Breast epithelium (tissue), 4 donors: ENCODE measurements at regions not wholly inside any gene's neighbourhood (a gene's known extent, or its start where the extent isn't known, plus 50 kb on each side); places are given as distances from the start of the nearest gene placed in this dataset.

ENCODE experiments used
- DNase-seq, 2 donors: peaks; one replicate each; pipeline ENCODE4 v3.0.0-alpha.2; 2019; ENCODE audit warnings: low spot score in 2 of 2
- H3K27ac ChIP-seq, 2 donors: fragments of 200-600 bp; sonication (generic) in 1 of 2; one replicate each; pipeline ENCODE4 v1.5.1; 2016 to 2019; ENCODE audit warnings: mild to moderate bottlenecking in 1 of 2
- H3K27me3 ChIP-seq, 2 donors: fragments of 200-600 bp; sonication (generic) in 1 of 2; one replicate each; pipeline versions ENCODE4 v1.5.1 to v1.6.0; 2017 to 2019; ENCODE audit warnings: control low read depth in 1 of 2, mild to moderate bottlenecking in 1 of 2
- H3K36me3 ChIP-seq: fragments of 200-600 bp; one replicate; pipeline ENCODE4 v1.5.1; 2019
- H3K4me1 ChIP-seq, 2 donors: fragments of 200-600 bp; sonication (generic); one replicate each; pipeline ENCODE4 v1.5.1; 2016 to 2019; ENCODE audit warnings: control low read depth in 1 of 2
- H3K4me3 ChIP-seq, 3 donors: fragments of 200-600 bp; sonication (generic); 1 replicate in 2 of 3; 2 replicates in 1 of 3; pipeline ENCODE4 v1.5.1; 2016 to 2019; ENCODE audit warnings: mild to moderate bottlenecking in 3 of 3, moderate library complexity in 2 of 3
- H3K9me3 ChIP-seq, 2 donors: fragments of 200-600 bp; sonication (generic) in 1 of 2; one replicate each; pipeline ENCODE4 v1.5.1; 2016 to 2019; ENCODE audit warnings: control low read depth in 1 of 2
- POLR2A ChIP-seq: fragments of 450-650 bp; IDR thresholded peaks from one replicate; pipeline ENCODE4 v1.6.1; 2016; ENCODE audit warnings: antibody characterized with exemption, mild to moderate bottlenecking, moderate library complexity
- POLR2AphosphoS5 ChIP-seq, 3 donors: sonication (generic); formaldehyde crosslinking; IDR thresholded peaks; one replicate each; pipeline ENCODE4 v1.6.1; 2017; ENCODE audit warnings: antibody characterized with exemption in 3 of 3
- intact Hi-C: fragments of 100-400 bp; cut with DNase I; formaldehyde crosslinking; loops from one replicate; pipeline ENCODE4 v1.15.1; 2023; ENCODE audit warnings: low total_unique reads
- TF ChIP-seq, protein P1 (sequence below), 3 donors: fragments of 450-650 bp; IDR thresholded peaks; one replicate each; pipeline ENCODE4 v1.5.1; 2016 to 2017; ENCODE audit warnings: antibody characterized with exemption in 3 of 3, mild to moderate bottlenecking in 3 of 3, moderate library complexity in 3 of 3

DNA sequence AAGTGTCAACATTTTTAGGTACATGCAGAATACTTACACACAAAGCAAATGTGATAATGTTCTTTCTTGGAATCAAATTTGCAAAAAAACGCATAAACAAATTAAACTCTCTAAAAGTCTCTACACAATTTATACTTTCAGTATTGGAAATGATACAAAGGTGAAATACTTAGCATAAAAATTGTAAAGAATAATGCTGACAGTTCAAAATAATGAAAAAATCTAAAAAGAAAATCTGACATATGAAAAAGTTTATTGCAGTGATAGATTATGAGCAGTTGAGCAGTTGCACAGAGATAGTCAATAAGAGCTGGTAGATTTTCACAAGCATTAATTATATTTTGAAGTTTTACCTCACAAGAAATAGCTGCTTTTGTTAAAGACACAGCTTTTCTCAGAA, 1176.4 kb upstream of the EYS start:
- no peak for DNase-seq
- H3K4me1 ChIP-seq, result no peaks in the 10 kb centered on the region
- peaks cover 9 to 23% of the 10 kb centered on the region in 2 donors for H3K9me3 ChIP-seq
- H3K27me3 ChIP-seq, result no peaks in the 10 kb centered on the region
- no peak for TF ChIP-seq POLR2A
- no peak for TF ChIP-seq POLR2AphosphoS5 (IDR thresholded peaks at IDR 0.05)
- TF ChIP-seq, protein P1, sequence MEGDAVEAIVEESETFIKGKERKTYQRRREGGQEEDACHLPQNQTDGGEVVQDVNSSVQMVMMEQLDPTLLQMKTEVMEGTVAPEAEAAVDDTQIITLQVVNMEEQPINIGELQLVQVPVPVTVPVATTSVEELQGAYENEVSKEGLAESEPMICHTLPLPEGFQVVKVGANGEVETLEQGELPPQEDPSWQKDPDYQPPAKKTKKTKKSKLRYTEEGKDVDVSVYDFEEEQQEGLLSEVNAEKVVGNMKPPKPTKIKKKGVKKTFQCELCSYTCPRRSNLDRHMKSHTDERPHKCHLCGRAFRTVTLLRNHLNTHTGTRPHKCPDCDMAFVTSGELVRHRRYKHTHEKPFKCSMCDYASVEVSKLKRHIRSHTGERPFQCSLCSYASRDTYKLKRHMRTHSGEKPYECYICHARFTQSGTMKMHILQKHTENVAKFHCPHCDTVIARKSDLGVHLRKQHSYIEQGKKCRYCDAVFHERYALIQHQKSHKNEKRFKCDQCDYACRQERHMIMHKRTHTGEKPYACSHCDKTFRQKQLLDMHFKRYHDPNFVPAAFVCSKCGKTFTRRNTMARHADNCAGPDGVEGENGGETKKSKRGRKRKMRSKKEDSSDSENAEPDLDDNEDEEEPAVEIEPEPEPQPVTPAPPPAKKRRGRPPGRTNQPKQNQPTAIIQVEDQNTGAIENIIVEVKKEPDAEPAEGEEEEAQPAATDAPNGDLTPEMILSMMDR (IDR thresholded peaks at IDR 0.05), result no peak
- H3K4me3 ChIP-seq, result no peak overlapping the region
- no peaks in the 10 kb centered on the region for H3K36me3 ChIP-seq
- intact Hi-C loops, result no loop called here
- no peak overlapping the region for H3K27ac ChIP-seq

DNA sequence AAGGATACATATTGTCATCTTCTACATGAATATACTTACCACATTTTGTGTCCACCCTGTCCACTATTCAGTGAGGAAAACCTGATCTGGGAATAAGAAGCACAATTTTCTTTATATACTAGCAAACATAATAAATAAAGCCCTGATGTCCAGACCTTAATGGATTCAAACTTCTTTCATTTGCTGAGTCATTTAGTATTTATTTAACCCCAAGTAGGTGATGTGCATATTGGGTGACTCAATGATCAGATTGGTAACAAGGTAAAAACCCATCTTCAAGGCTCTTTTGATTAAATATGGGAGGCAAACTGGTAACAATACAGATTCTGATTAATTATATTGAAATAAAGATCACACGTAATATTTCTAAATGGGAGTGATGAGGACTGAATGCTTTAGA, 1159.8 kb upstream of the EYS start:
- no peaks in the 10 kb centered on the region for H3K27me3 ChIP-seq
- H3K36me3 ChIP-seq, result no peaks in the 10 kb centered on the region
- H3K4me3 ChIP-seq, result no peak overlapping the region
- H3K4me1 ChIP-seq, result no peaks in the 10 kb centered on the region
- H3K9me3 ChIP-seq, result no peaks in the 10 kb centered on the region
- TF ChIP-seq POLR2AphosphoS5 (IDR thresholded peaks at IDR 0.05), result no peak
- TF ChIP-seq POLR2A, result no peak
- TF ChIP-seq, protein P1 (IDR thresholded peaks at IDR 0.05), result no peak
- no peak overlapping the region for H3K27ac ChIP-seq
- intact Hi-C loops, result no loop called here
- no peak for DNase-seq

DNA sequence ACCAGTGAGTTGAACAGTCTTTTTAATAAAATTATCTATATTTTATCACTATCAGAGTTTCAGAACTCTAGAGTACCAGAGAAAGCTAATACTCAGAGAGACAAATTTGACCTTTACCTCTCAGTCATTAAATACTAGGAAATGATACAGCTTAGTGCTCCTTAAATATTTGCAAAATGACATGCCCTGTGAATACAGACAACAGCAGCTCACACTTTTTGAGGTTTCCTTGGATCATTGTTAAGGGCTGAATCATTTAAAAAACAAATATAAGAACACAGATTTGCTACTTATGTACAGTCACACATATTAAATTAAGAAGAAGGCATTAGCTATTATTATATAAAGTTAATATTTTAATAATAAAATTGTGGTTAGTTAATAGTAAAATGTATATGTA, 1158.7 kb upstream of the EYS start:
- H3K4me1 ChIP-seq, result no peaks in the 10 kb centered on the region
- H3K36me3 ChIP-seq, result no peaks in the 10 kb centered on the region
- no peak for DNase-seq
- intact Hi-C loops, result no loop called here
- H3K9me3 ChIP-seq, result no peaks in the 10 kb centered on the region
- TF ChIP-seq POLR2A (no peak), POLR2AphosphoS5 (IDR thresholded peaks at IDR 0.05) (no peak)
- TF ChIP-seq, protein P1 (IDR thresholded peaks at IDR 0.05), result no peak
- no peak overlapping the region for H3K27ac ChIP-seq
- H3K4me3 ChIP-seq, result no peak overlapping the region
- no peaks in the 10 kb centered on the region for H3K27me3 ChIP-seq

DNA sequence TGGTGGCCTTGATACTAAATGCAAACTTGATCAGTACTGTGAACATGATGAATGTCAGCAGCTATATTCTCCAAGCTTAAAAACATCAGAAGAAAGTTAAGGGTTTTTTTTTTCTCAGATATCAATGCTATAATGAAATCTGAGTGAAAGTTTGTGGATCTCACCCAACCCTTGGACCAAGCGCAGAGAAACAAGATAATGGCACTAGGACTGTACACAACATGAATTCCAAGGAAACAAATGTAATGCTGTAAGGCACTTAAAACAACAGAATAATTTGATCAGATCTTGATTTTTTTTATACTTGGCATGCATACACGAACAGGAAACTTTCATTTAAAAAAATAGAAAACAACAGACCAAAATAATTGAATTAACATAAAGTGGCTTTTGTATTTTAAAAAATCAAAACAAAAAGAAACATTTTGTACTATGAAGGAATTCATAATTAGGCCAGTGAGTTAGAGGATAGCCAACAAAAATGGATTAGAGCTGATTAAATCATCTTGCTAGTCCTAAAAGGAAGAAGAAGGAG, 1154.0 kb upstream of the EYS start:
- no peaks in the 10 kb centered on the region for H3K27me3 ChIP-seq
- H3K9me3 ChIP-seq, result no peaks in the 10 kb centered on the region
- H3K4me1 ChIP-seq, result no peaks in the 10 kb centered on the region
- TF ChIP-seq POLR2AphosphoS5 (IDR thresholded peaks at IDR 0.05) (no peak), POLR2A (no peak)
- TF ChIP-seq, protein P1 (IDR thresholded peaks at IDR 0.05), result no peak
- H3K4me3 ChIP-seq, result no peak overlapping the region
- no peak for DNase-seq
- no peak overlapping the region for H3K27ac ChIP-seq
- intact Hi-C loops, result no loop called here
- H3K36me3 ChIP-seq, result no peaks in the 10 kb centered on the region

DNA sequence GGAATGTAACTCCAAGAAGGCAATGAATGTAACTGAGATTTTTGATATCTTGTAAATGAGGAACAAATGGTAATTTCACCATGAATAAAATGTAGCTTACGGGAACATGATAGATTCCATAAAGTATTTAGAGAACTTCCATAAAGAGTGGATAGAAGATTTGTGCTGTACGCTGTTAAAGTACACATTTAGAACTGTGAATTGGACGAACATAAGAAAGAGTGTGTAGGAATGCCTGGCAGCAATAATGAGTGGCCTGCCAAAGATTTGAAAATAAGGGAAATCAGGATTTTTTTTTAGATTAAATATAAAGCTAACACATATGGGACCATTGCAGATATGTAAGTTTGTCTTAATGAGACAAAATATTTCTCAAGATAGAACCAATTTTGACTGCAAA, 1153.3 kb upstream of the EYS start:
- Histone ChIP-seq H3K4me1 (no peaks in the 10 kb centered on the region), H3K36me3 (no peaks in the 10 kb centered on the region), H3K4me3 (no peak overlapping the region), H3K27ac (no peak overlapping the region), H3K9me3 (no peaks in the 10 kb centered on the region), H3K27me3 (no peaks in the 10 kb centered on the region)
- no peak for TF ChIP-seq POLR2AphosphoS5 (IDR thresholded peaks at IDR 0.05)
- no peak for TF ChIP-seq POLR2A
- TF ChIP-seq, protein P1 (IDR thresholded peaks at IDR 0.05), result no peak
- DNase-seq, result no peak
- intact Hi-C loops, result no loop called here
